Testis (tissue), 2 donors: ENCODE measurements at regions not wholly inside any gene's neighbourhood (a gene's known extent, or its start where the extent isn't known, plus 50 kb on each side); places are given as distances from the start of the nearest gene placed in this dataset.

ENCODE experiments used
- DNase-seq: peaks from one replicate; pipeline ENCODE4 v3.0.0-alpha.2; 2019
- H3K27ac ChIP-seq, 2 donors: fragments of 200-600 bp; sonication (generic); one replicate each; pipeline ENCODE4 v1.5.1; 2019
- H3K27me3 ChIP-seq: fragments of 200-600 bp; sonication (generic); one replicate; pipeline ENCODE4 v1.5.1; 2019
- H3K36me3 ChIP-seq: fragments of 200-600 bp; sonication (generic); one replicate; pipeline ENCODE4 v1.5.1; 2017; ENCODE audit warnings: low read depth; ENCODE audit errors: missing control alignments
- H3K4me1 ChIP-seq: fragments of 200-600 bp; sonication (generic); one replicate; pipeline ENCODE4 v1.5.1; 2019
- H3K4me3 ChIP-seq, 2 donors: fragments of 200-600 bp; sonication (generic); one replicate each; pipeline ENCODE4 v1.5.1; 2017 to 2019
- H3K9me3 ChIP-seq: fragments of 200-600 bp; sonication (generic); one replicate; pipeline ENCODE4 v1.5.1; 2017
- POLR2A ChIP-seq: fragments of 450-650 bp; IDR thresholded peaks from one replicate; pipeline ENCODE4 v1.6.1; 2017; ENCODE audit warnings: antibody characterized with exemption, mild to moderate bottlenecking, moderate library complexity
- WGBS, 2 donors: methylation state at CpG; one replicate each; pipeline ENCODE4 v1.1.5; 2018; 5-methylcytosine and 5-hydroxymethylcytosine counted together
- intact Hi-C: fragments of 100-400 bp; cut with DNase I; formaldehyde crosslinking; loops from one replicate; pipeline ENCODE4 v1.15.1; 2023; ENCODE audit warnings: low total_unique reads
- TF ChIP-seq, protein P1 (sequence below), 3 experiments: fragments of 450-650 bp in 2 of 3; fragments of 200-600 bp in 1 of 3; sonication (generic) in 1 of 3; IDR thresholded peaks; one replicate each; pipeline ENCODE4 v1.5.1; 2016 to 2019; ENCODE audit warnings: antibody characterized with exemption in 3 of 3, mild to moderate bottlenecking in 2 of 3, moderate library complexity in 1 of 3

DNA sequence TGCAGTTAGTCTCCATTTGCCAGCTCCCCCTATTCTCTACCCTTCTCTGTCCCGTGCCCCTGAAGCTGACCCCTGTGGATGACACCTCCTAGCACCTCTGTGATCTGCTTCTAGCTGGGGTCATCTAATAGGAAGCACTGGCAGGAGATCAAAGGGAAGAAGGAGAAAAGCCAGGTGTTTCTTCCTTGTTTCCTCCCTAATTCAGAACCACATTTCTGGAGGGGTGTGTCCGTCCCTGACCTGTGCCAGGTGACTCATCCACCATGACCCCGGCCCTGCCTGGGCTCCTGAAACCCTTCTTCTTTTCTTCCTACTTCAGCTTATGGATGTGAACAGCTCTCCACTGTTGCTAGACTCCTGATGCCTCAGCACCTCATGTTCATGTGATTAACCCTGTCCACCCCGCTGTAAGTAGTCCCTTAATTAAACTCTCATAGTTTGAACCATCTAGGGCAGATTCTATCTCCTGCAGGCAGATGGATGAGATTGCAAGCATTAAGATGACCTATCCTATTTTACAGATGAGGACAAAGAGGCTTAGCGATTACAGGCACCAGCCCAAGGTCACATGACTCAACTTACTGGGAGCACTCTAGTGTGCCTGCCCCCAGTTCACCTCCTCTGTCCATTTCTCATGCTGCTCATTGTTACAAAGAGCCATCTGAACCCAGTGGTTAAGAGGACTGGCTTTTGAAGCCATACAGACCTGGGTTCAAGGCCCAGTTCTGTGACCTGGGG, 770.5 kb downstream of the MED13L start:
- H3K27ac ChIP-seq: no peak overlapping the region
- TF ChIP-seq, protein P1, sequence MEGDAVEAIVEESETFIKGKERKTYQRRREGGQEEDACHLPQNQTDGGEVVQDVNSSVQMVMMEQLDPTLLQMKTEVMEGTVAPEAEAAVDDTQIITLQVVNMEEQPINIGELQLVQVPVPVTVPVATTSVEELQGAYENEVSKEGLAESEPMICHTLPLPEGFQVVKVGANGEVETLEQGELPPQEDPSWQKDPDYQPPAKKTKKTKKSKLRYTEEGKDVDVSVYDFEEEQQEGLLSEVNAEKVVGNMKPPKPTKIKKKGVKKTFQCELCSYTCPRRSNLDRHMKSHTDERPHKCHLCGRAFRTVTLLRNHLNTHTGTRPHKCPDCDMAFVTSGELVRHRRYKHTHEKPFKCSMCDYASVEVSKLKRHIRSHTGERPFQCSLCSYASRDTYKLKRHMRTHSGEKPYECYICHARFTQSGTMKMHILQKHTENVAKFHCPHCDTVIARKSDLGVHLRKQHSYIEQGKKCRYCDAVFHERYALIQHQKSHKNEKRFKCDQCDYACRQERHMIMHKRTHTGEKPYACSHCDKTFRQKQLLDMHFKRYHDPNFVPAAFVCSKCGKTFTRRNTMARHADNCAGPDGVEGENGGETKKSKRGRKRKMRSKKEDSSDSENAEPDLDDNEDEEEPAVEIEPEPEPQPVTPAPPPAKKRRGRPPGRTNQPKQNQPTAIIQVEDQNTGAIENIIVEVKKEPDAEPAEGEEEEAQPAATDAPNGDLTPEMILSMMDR (IDR thresholded peaks at IDR 0.05): no peak
- no peak for TF ChIP-seq POLR2A
- no peaks in the 10 kb centered on the region for H3K9me3 ChIP-seq
- H3K36me3 ChIP-seq: no peaks in the 10 kb centered on the region
- H3K4me3 ChIP-seq: no peak overlapping the region
- DNase-seq: no peak
- intact Hi-C loops: no loop called here
- H3K27me3 ChIP-seq: no peaks in the 10 kb centered on the region
- H3K4me1 ChIP-seq: peaks cover 3% of the 10 kb centered on the region
- 78 to 80% methylated on average over 4 to 5 of the region's 5 CpGs for WGBS, 2 donors

DNA sequence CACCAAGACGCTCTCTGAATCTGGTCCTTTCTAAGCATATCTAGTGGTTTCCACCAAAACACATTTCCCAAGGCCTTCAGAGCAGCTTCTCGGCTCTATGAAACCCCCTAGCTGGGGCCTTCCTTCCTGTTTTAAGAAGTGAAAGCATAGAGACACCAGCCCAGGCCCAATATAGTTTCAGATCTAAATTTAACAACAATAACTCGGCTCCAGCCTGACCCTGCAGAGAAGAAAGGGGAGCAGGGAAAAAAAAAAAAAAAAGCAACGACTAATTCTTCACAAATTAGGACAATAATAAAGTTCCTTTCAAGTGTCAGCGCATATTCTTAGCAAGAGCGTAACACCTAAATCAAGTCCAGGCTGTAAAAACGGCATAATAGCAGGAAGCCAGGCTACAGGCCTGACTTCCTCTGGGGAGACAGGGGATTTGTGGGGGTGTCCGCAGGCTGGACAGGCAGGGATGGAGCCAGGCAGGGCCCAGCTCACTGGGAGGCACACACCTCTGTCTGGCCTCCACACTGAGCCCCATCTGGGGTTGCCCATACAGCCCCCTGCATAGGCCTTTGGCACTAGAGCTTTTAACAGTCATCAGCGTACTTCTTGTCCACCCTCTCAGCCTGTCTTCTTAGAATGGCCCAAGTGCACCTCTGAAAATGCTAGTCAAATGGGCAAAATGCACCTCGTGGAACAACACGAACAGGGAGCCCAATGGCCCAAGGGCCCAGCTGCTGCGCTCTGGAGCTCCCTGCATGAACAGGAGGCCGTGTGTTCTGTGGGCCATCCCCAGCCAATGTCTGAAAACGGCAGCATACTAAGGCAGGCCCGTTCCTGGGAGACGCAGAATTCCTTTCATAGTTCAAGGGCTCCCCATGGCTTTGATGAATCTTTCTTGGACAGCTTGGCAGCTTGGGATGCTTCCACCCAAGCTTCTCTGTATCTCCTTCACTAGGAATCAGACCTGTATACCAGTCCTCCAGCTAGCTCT, 772.9 kb downstream of the MED13L start:
- intact Hi-C loops: no loop called here

DNA sequence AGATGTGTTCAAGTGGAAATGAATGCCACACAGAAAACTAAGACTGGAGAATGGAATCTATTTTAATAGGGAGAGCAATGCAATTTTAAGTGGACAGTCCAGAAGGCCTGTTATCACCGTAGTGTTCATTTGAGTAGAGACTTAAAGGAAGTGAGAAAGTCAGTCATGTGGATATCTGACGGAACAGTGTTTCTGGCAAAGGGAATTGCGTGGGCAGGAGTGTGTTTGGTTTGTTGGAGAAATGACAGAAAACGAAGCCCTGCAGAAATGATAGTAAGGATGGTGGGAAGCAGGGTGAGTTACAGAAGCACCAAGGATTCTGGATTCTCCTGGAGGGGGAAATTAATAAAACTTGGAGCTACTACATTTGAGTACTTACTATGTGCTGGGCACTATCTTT, 776.6 kb downstream of the MED13L start:
- H3K36me3 ChIP-seq: no peaks in the 10 kb centered on the region
- H3K4me1 ChIP-seq: no peaks in the 10 kb centered on the region
- no peak overlapping the region for H3K27ac ChIP-seq
- TF ChIP-seq, protein P1 (IDR thresholded peaks at IDR 0.05): no peak
- no peak for TF ChIP-seq POLR2A
- no peak for DNase-seq
- 75 to 77% methylated on average over 4 of the region's 4 CpGs for WGBS, 2 donors
- no peaks in the 10 kb centered on the region for H3K27me3 ChIP-seq
- no peaks in the 10 kb centered on the region for H3K9me3 ChIP-seq
- intact Hi-C loops: no loop called here
- no peak overlapping the region for H3K4me3 ChIP-seq

More for the DNA sequence above, 772.9 kb downstream of the MED13L start:
- TF ChIP-seq, protein P1 (IDR thresholded peaks at IDR 0.05): no peak
- no peak for TF ChIP-seq POLR2A
- H3K4me1 ChIP-seq: peaks cover 3% of the 10 kb centered on the region
- WGBS, 2 donors: 69 to 79% methylated on average over 11 to 16 of the region's 16 CpGs
- H3K27me3 ChIP-seq: no peaks in the 10 kb centered on the region
- no peaks in the 10 kb centered on the region for H3K9me3 ChIP-seq
- H3K4me3 ChIP-seq: no peak overlapping the region
- no peak for DNase-seq
- no peaks in the 10 kb centered on the region for H3K36me3 ChIP-seq
- H3K27ac ChIP-seq: no peak overlapping the region

DNA sequence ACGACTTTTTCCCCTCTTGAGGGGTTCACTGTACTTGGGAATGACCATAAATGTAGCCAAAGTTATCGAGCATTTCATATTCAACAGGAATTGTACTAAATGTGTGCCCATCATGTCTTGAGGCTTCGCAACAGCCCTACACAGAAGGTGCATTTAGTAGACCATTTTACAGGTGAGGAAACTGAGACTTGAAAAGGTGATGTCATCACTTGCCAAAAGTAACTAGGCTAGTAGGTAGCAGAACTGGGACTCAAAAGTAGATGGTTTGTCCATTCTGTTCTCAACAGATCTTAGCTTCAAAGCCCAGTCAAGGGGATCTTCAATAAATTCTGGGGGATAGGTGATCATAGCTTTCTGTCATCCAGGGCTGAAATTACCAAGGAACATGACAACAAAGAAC, 782.2 kb downstream of the MED13L start:
- TF ChIP-seq, protein P1 (IDR thresholded peaks at IDR 0.05): no peak
- TF ChIP-seq POLR2A: no peak
- Histone ChIP-seq H3K27ac (no peak overlapping the region), H3K36me3 (no peaks in the 10 kb centered on the region), H3K27me3 (no peaks in the 10 kb centered on the region), H3K4me3 (no peak overlapping the region), H3K4me1 (no peaks in the 10 kb centered on the region), H3K9me3 (no peaks in the 10 kb centered on the region)
- WGBS, 2 donors: 88 to 97% methylated on average over 3 of the region's 3 CpGs
- no peak for DNase-seq
- intact Hi-C loops: no loop called here
